DND-41 (cell line): ENCODE measurements at regions not wholly inside any gene's neighbourhood (a gene's known extent, or its start where the extent isn't known, plus 50 kb on each side); places are given as distances from the start of the nearest gene placed in this dataset.

Experiments
- EZH2 ChIP-seq: IDR thresholded peaks from 3 replicates; pipeline ENCODE4 v1.6.1; 2012; ENCODE audit warnings: borderline replicate concordance, low read depth, mild to moderate bottlenecking, moderate library complexity, low read length, inconsistent platforms; ENCODE audit not compliant: severe bottlenecking
- TF ChIP-seq, protein P1 (sequence below): IDR thresholded peaks from 2 replicates; pipeline ENCODE4 v1.5.1; 2012; ENCODE audit warnings: borderline replicate concordance, low read length, moderate library complexity, mild to moderate bottlenecking; ENCODE audit not compliant: poor library complexity, severe bottlenecking; ENCODE audit errors: extremely low read depth

DNA sequence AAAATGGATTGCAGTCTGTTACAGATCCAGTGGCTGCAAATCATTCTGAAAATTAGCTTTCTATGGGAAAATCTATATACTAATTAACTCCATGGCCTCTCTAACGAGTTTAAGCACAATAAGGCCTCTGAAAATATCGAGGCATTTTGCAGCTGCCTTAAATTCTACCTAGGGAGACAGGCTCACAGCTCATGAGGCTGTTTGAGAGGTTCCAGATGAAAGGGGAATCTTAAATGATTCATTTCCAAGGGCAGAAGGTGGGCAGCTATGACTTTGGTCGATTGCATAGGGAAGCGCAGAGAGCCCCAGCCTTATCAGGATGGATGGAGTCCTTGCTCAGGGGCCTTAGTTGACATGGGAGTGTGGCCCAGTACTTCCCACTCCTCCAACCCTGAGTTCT, 216.8 kb upstream of the POU3F1 start:
- TF ChIP-seq, protein P1, sequence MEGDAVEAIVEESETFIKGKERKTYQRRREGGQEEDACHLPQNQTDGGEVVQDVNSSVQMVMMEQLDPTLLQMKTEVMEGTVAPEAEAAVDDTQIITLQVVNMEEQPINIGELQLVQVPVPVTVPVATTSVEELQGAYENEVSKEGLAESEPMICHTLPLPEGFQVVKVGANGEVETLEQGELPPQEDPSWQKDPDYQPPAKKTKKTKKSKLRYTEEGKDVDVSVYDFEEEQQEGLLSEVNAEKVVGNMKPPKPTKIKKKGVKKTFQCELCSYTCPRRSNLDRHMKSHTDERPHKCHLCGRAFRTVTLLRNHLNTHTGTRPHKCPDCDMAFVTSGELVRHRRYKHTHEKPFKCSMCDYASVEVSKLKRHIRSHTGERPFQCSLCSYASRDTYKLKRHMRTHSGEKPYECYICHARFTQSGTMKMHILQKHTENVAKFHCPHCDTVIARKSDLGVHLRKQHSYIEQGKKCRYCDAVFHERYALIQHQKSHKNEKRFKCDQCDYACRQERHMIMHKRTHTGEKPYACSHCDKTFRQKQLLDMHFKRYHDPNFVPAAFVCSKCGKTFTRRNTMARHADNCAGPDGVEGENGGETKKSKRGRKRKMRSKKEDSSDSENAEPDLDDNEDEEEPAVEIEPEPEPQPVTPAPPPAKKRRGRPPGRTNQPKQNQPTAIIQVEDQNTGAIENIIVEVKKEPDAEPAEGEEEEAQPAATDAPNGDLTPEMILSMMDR = no peak
- no peak for TF ChIP-seq EZH2
